IgD-negative memory B cell (primary cell): ENCODE measurements at regions not wholly inside any gene's neighbourhood (a gene's known extent, or its start where the extent isn't known, plus 50 kb on each side); places are given as distances from the start of the nearest gene placed in this dataset.

ENCODE experiments used
- H3K27ac Mint-ChIP-seq, 3 donors: one replicate each; pipeline ENCODE4 v1.8.0; 2020 to 2022; ENCODE audit warnings: mild to moderate bottlenecking in 3 of 3, mixed read lengths in 3 of 3, moderate library complexity in 1 of 3
- H3K27me3 Mint-ChIP-seq: one replicate; pipeline ENCODE4 v1.8.0; 2021; ENCODE audit warnings: mixed read lengths
- H3K36me3 Mint-ChIP-seq: one replicate; pipeline ENCODE4 v1.8.0; 2020; ENCODE audit warnings: mild to moderate bottlenecking, mixed read lengths
- H3K4me1 Mint-ChIP-seq, 3 donors: one replicate each; pipeline ENCODE4 v1.8.0; 2020 to 2022; ENCODE audit warnings: mixed read lengths in 3 of 3, mild to moderate bottlenecking in 1 of 3
- H3K4me3 Mint-ChIP-seq, 4 donors: one replicate each; pipeline ENCODE4 v1.8.0; 2020 to 2022; ENCODE audit warnings: mild to moderate bottlenecking in 4 of 4, mixed read lengths in 4 of 4, moderate library complexity in 3 of 4
- H3K9me3 Mint-ChIP-seq, 3 donors: one replicate each; pipeline ENCODE4 v1.8.0; 2020 to 2021; ENCODE audit warnings: mixed read lengths in 3 of 3, mild to moderate bottlenecking in 1 of 3

GRCh38 chr4:104128031-104128849 lies 366.5 kb downstream of the CXXC4 start:
- H3K4me3 Mint-ChIP-seq: no peak overlapping the region
- no peak overlapping the region for H3K27ac Mint-ChIP-seq
- no peaks in the 10 kb centered on the region for H3K27me3 Mint-ChIP-seq
- H3K36me3 Mint-ChIP-seq: no peaks in the 10 kb centered on the region
- no peaks in the 10 kb centered on the region for H3K9me3 Mint-ChIP-seq
- no peaks in the 10 kb centered on the region for H3K4me1 Mint-ChIP-seq

- H3K27ac Mint-ChIP-seq: peak overlapping the region in 1 of 3 donors; percentile 69
- no peaks in the 10 kb centered on the region for H3K4me1 Mint-ChIP-seq
- H3K9me3 Mint-ChIP-seq: no peaks in the 10 kb centered on the region
- H3K27me3 Mint-ChIP-seq: no peaks in the 10 kb centered on the region
- no peak overlapping the region for H3K4me3 Mint-ChIP-seq
- H3K36me3 Mint-ChIP-seq: no peaks in the 10 kb centered on the region
Measured at GRCh38 chr4:104123021-104123420, 371.7 kb downstream of the CXXC4 start.

- no peaks in the 10 kb centered on the region for H3K4me1 Mint-ChIP-seq
- peaks cover 0 to 8% (median 2%) of the 10 kb centered on the region in 3 donors for H3K9me3 Mint-ChIP-seq
- no peak overlapping the region for H3K27ac Mint-ChIP-seq
- no peak overlapping the region for H3K4me3 Mint-ChIP-seq
- no peaks in the 10 kb centered on the region for H3K27me3 Mint-ChIP-seq
- no peaks in the 10 kb centered on the region for H3K36me3 Mint-ChIP-seq
Measured at GRCh38 chr4:104117776-104118175, 376.9 kb downstream of the CXXC4 start.

- Mint-ChIP-seq H3K27ac (no peak overlapping the region), H3K36me3 (no peaks in the 10 kb centered on the region), H3K9me3 (peaks cover 0 to 12% (median 2%) of the 10 kb centered on the region in 3 donors), H3K4me3 (no peak overlapping the region), H3K27me3 (no peaks in the 10 kb centered on the region), H3K4me1 (no peaks in the 10 kb centered on the region)
Measured at GRCh38 chr4:104113850-104114249, 380.8 kb downstream of the CXXC4 start.

GRCh38 chr4:104099141-104099540 lies 379.4 kb upstream of the TACR3 start:
- Mint-ChIP-seq H3K9me3 (peaks cover 5 to 46% (median 8%) of the 10 kb centered on the region in 3 donors), H3K4me1 (no peaks in the 10 kb centered on the region), H3K27me3 (no peaks in the 10 kb centered on the region), H3K4me3 (no peak overlapping the region), H3K36me3 (peaks cover 2% of the 10 kb centered on the region), H3K27ac (no peak overlapping the region)

- H3K4me1 Mint-ChIP-seq: no peaks in the 10 kb centered on the region
- no peaks in the 10 kb centered on the region for H3K27me3 Mint-ChIP-seq
- no peak overlapping the region for H3K27ac Mint-ChIP-seq
- H3K36me3 Mint-ChIP-seq: peaks cover 2% of the 10 kb centered on the region
- H3K4me3 Mint-ChIP-seq: no peak overlapping the region
- peaks cover 6 to 31% (median 6%) of the 10 kb centered on the region in 3 donors for H3K9me3 Mint-ChIP-seq
Measured at GRCh38 chr4:104093247-104093646, 373.5 kb upstream of the TACR3 start.

- H3K36me3 Mint-ChIP-seq: no peaks in the 10 kb centered on the region
- no peak overlapping the region for H3K4me3 Mint-ChIP-seq
- no peaks in the 10 kb centered on the region for H3K4me1 Mint-ChIP-seq
- no peaks in the 10 kb centered on the region for H3K27me3 Mint-ChIP-seq
- no peak overlapping the region for H3K27ac Mint-ChIP-seq
- H3K9me3 Mint-ChIP-seq: no peaks in the 10 kb centered on the region
Measured at GRCh38 chr4:104073229-104073628, 353.4 kb upstream of the TACR3 start.

- Mint-ChIP-seq H3K27me3 (no peaks in the 10 kb centered on the region), H3K4me3 (no peak overlapping the region), H3K27ac (no peak overlapping the region), H3K4me1 (peaks cover 0 to 3% (median 0%) of the 10 kb centered on the region in 3 donors), H3K36me3 (no peaks in the 10 kb centered on the region), H3K9me3 (no peaks in the 10 kb centered on the region)
Measured at GRCh38 chr4:104066533-104066932, 346.7 kb upstream of the TACR3 start.

GRCh38 chr4:104064646-104065577 lies 345.1 kb upstream of the TACR3 start:
- Mint-ChIP-seq H3K4me3 (no peak overlapping the region), H3K27ac (no peak overlapping the region), H3K4me1 (peaks cover 0 to 3% (median 0%) of the 10 kb centered on the region in 3 donors), H3K27me3 (no peaks in the 10 kb centered on the region), H3K36me3 (no peaks in the 10 kb centered on the region), H3K9me3 (no peaks in the 10 kb centered on the region)

- Mint-ChIP-seq H3K9me3 (no peaks in the 10 kb centered on the region), H3K4me3 (no peak overlapping the region), H3K27ac (no peak overlapping the region), H3K36me3 (no peaks in the 10 kb centered on the region), H3K27me3 (no peaks in the 10 kb centered on the region), H3K4me1 (peaks cover 0 to 3% (median 0%) of the 10 kb centered on the region in 3 donors)
Measured at GRCh38 chr4:104063341-104063740, 343.6 kb upstream of the TACR3 start.

GRCh38 chr4:104044369-104044768 lies 324.6 kb upstream of the TACR3 start:
- Mint-ChIP-seq H3K27ac (no peak overlapping the region), H3K36me3 (no peaks in the 10 kb centered on the region), H3K9me3 (no peaks in the 10 kb centered on the region), H3K4me1 (no peaks in the 10 kb centered on the region), H3K4me3 (no peak overlapping the region), H3K27me3 (no peaks in the 10 kb centered on the region)

- Mint-ChIP-seq H3K4me1 (no peaks in the 10 kb centered on the region), H3K4me3 (no peak overlapping the region), H3K36me3 (no peaks in the 10 kb centered on the region), H3K27me3 (no peaks in the 10 kb centered on the region), H3K27ac (no peak overlapping the region), H3K9me3 (no peaks in the 10 kb centered on the region)
Measured at GRCh38 chr4:104032896-104033295, 313.1 kb upstream of the TACR3 start.

GRCh38 chr4:104025251-104025650 lies 305.5 kb upstream of the TACR3 start:
- Mint-ChIP-seq H3K27me3 (no peaks in the 10 kb centered on the region), H3K9me3 (no peaks in the 10 kb centered on the region), H3K36me3 (no peaks in the 10 kb centered on the region), H3K4me1 (no peaks in the 10 kb centered on the region), H3K27ac (no peak overlapping the region), H3K4me3 (no peak overlapping the region)

- no peak overlapping the region for H3K27ac Mint-ChIP-seq
- no peaks in the 10 kb centered on the region for H3K27me3 Mint-ChIP-seq
- no peaks in the 10 kb centered on the region for H3K9me3 Mint-ChIP-seq
- H3K36me3 Mint-ChIP-seq: no peaks in the 10 kb centered on the region
- H3K4me3 Mint-ChIP-seq: no peak overlapping the region
- no peaks in the 10 kb centered on the region for H3K4me1 Mint-ChIP-seq
Measured at GRCh38 chr4:104022831-104023230, 303.0 kb upstream of the TACR3 start.

GRCh38 chr4:104022226-104022625 lies 302.4 kb upstream of the TACR3 start:
- H3K27me3 Mint-ChIP-seq: no peaks in the 10 kb centered on the region
- H3K27ac Mint-ChIP-seq: no peak overlapping the region
- no peaks in the 10 kb centered on the region for H3K4me1 Mint-ChIP-seq
- no peak overlapping the region for H3K4me3 Mint-ChIP-seq
- H3K9me3 Mint-ChIP-seq: no peaks in the 10 kb centered on the region
- no peaks in the 10 kb centered on the region for H3K36me3 Mint-ChIP-seq
